Amniotic epithelial cell (primary cell): ENCODE measurements at regions not wholly inside any gene's neighbourhood (a gene's known extent, or its start where the extent isn't known, plus 50 kb on each side); places are given as distances from the start of the nearest gene placed in this dataset.
A peak's percentile ranks its signal among the peaks of the same experiment; 100 is the strongest.
"Not testable (repeated sequence)": the region's sequence is repeated elsewhere in the genome, so short reads cannot be mapped to it uniquely, and the experiment has no call there.

Experiments used
- DNase-seq: peaks from one replicate; pipeline ENCODE4 v3.0.0-alpha.2; 2010; ENCODE audit warnings: low read depth

DNA sequence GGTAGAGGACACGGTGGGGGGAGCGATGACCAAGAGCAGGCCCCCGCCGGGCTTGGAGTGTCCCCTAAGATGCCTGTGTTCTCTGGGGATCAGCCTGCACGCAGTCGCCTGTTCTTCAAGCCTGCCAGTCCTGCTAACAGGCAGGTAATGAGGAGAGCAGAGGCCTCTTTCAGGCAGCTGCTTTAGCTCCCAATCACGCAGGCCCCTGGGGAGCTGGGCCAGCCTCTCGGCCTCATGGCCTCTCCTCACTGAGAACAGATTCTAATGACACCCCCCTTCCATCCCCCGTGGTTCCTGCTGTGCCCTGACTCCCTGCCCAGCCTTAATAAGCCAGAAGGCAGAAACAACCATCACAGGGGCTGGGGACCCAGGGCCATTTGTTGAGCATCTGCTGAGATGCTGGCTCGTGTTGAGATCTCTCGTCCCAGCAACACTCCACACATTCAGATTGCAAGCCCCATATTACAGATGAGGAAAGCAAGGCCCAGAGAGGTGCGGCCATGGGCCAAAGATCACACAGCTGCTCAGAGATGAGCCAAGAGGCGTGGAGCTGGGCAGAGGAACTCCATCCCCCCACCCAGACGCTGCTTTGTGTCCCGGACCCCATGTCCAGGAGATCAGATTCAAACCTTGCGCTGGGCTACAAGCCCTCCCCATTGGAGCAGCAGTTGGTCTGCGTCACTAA is 71.6 kb upstream of the CASZ1 start:
- no peak for DNase-seq

DNA sequence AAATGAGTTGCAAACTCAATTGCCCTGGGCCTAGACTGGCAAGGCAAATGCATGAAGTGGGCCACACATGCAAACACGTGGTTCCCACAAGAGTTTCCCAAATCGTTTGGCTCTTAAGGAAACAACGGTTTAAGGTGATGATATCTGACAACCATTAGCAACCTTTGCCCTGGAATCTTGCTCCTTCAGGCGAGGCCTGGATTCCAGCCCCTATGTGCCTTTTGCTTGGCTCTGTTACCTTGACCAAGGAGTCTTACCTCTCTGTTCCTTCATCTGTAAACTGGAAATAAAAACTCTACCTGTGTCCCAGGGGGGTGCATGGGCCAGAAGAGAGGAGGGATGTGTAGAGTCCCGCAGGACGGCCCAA is 72.1 kb upstream of the CASZ1 start:
- no peak for DNase-seq

DNA sequence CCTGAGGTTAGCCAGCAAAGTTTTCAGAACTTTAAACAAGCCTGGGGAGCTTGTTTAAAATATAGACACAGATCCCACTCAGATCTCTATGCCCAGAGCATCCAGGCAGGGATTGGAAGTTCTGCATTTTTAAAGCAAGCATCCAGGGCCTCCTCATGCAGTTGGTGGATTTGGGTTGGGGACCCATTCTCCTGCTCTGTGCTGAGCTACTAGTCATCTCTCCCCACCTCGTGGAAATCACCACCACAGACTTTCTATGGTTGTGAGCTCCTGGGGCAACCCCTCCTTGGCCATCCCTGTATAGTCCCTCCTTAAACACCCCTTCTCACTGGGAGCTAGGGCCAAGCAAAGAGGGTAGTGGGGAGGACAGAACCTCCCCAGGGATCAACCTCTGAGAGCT is 73.5 kb upstream of the CASZ1 start:
- no peak for DNase-seq

DNA sequence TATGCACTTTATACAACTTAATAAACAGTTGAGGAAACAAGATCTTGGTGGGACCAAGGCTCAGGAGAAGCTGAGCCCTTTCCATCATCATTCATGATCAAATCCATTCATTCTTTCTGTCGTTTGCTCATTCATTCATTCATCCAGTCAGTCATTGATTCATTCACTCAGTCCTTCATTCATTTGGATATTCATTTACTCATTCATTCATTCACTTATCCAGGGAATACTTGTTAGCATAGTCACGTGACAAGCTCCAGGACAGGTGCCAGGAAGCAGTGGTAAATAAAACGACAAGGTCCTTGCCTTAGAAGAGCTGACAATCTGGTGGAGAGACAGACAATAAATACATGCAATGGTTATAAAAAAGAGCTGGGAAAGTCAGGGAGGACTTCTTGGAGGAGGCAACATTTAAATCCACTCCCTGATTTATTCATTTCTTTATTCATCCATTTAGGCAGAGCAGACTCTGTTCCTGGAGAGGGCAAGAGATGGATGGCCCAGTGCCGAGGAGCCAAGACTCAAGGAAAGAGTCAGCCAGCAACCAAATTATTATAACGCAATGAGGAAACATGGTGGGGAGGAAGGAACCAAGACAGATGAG is 74.1 kb upstream of the CASZ1 start:
- DNase-seq: no peak

DNA sequence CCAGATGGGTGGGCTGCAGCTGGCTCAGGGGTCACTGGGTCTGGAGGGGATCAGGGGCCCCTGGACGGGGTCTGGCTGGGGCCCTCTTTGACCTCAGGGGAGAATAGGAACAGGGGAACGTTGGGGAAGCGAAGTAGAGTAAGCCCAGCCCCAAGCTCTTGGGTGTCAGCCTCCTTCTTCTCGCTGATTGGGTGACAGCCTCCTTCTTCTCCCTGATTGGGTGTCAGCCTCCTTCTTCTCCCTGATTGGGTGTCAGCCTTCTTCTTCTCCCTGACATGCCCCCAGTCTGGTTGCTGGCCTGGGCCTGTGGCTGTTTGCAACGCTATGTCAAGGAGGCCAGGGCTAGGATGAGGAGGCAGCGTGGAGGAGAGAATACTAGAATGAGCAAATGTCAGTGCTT is 76.7 kb upstream of the CASZ1 start:
- peak; percentile 21 for DNase-seq

DNA sequence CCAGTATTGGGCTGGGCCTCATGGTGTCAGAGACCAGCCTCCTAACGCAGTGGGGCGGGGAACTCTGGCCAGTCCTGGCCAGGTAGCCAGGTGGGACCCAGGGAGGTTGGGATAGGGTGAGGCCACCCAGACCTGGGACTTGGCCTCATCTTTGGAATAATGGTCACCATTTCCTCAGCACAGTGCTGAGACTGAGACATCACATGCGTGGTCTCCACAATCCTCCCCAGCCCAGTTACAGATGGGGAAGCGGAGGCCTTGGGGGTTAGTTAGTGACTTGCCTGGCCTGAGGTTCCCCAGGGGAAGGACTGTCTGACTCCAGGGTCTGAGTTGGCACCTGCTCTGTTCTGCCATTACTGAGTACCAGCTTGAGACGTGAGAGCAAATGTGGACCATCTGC is 77.9 kb upstream of the CASZ1 start:
- no peak for DNase-seq

DNA sequence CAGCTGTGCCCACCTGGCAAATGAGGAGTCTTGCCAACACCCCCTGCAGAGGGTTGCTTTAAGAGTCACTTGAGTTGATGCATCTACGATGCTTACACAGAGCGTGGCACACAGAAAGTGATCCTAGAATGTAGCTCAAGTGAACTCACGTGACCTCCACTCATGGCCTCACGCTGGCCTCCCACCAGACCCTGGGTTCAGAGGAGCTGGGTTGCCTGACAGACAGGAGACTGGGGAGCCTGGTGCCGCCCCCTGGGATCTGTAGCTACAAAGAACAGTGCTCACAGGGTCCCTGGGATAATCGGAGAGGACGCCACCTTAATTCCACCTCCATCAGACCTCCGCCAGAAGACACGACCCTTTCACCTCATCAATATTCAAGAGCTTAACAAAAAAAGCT is 81.4 kb upstream of the CASZ1 start:
- DNase-seq: no peak

DNA sequence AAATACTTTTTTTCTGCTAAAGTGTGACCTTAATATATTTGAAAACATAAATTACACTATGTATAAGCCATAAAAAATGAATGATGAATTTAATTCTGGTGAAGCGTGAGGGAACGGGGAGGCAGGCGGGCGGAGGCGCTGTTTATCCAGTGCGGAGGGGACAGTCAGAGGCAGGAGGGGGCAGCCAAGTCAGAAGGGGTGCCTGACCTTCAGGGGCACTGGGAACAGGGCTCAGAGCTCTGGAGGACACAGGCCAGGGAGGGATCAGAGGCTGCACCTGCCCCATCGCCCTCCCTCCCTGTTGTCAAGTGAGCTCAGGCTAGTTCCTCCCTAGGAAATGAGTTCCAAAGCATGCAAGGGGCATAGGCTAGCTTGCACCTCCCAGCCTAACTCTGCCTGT is 82.0 kb upstream of the CASZ1 start:
- DNase-seq: no peak

DNA sequence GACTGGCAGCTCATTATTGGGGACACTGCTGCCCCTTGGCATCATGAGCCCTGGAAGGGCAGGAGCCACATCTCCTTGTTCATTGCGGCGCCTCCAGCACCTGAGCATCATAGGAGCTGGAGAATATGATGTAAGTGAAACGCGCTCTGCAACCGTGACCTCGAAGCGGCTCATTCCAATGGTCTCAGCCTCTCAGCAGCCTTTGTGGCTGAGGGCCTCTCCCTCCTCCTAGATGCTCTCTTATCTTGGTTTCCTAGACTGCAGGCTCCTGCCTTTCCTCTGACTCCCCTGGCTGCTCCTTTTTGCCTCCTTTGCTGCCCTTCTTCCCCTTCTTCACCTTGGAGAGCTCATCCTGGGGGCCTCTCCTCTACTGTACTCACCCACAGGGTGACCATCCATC is 83.6 kb upstream of the CASZ1 start:
- DNase-seq: peak; percentile 29

DNA sequence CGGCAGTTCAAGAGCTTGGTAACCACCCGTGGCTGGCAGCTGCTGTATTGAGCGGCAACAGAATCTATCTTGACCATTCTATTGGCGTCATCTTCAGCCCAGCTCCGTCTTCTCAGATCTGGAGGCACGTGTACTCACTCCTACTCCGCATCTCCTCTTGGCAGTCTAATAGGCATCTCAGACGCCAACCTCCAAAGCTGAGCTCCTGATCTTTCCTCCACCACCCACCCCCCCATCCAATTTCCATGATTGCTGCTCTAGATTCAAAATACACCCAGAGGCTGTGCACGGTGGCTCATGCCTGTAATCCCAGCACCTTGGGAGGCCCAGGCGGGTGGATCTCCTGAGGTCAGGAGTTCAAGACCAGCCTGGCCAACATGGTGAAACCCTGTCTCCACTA is 84.6 kb upstream of the CASZ1 start:
- no peak for DNase-seq

DNA sequence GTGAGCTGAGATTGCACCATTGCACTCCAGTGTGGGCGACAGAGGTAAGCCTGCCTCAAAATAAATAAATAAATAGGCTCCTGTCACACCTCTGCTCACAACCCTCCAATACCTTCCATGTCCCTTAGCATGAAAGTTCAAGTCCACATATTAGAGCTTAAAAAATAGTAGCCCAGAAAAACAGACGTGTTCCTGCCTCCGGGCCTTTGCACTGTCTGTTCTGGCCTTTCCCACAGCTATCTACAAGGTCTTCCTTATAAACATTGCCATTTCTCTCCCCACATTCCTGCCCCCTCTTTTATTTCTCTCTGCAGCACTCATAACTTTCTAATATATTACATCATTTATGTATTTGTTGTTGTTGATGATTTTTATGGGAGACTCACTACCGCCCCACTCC is 85.6 kb upstream of the CASZ1 start:
- no peak for DNase-seq

DNA sequence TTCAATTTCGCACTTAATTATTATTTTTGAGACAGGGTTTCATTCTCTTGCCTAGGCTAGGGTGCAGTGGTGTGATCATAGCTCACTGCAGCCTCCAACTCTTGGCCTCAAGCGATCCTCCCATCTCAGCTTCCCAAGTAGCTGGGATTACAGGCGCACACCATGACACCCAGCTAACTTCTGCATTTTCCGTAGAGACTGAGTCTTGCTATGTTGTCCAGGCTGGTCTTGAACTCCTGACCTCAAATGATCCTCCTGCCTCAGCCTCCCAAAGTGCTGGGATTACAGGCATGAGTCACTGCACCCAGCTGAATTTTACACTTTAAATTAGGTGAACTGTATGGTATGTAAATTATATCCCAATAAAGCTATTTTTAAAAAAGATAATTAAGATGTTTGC is 90.6 kb upstream of the CASZ1 start:
- not testable (repeated sequence) for DNase-seq

DNA sequence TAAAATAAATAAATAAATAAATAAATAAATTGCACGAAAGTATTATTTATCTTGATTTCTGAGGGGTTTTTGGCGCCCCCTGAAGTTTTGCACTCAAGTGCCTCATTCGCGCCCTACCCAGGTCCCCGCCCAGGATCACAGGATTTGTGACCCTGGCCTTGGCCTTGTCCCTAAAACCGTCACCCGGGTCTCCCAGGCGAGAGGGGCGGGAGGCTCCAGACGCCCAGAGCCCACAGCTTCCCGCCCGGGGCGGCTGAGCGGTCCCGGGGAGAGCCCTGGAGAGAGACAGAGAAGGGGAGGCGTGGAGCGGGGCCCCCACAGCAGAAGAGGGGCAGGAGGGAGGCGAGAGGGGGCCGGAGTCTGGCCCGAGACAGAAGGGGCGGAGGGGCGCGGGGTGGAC is 91.8 kb upstream of the CASZ1 start:
- no peak for DNase-seq

DNA sequence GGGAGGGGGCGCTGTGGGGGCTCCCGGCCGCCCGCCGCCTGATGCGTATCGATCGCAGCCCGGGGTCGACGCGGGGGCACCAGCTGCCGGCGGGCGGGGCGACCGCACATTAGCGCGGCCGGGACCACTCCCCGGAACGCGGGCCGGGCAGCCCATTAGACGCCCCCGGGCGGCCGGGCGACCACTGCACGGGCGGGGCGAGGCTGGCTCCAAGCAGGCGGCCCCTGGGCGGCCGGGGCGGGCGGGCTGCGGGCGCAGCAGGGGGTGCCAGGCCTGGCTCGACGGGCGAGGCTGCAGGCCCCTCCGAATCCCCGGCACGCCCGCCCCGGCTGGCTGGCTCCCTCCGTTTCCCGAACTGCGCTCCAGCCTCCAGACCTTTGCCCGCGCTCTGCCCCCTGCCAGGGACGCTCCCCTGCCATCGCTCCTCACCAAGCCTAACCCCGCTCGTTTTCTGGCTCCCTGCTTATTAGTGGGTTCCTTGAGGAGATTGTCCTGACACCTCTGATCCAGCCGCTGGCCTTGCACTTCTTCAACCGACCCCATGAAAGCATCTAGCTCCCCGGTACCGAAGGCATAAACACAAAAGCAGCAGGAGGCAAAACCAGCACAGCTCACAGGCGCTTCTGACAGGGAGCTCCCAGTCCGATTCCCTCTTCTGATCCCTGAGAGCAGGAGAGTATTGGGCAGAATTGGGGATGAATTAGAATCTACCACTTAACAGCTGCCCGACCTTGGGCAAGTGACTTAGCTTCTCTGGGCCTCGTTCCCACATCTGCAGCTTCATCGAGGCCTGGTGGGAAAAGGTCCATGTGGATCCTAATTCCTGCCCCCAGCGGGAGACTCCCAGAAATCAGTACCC is 92.6 kb upstream of the CASZ1 start:
- DNase-seq: no peak

DNA sequence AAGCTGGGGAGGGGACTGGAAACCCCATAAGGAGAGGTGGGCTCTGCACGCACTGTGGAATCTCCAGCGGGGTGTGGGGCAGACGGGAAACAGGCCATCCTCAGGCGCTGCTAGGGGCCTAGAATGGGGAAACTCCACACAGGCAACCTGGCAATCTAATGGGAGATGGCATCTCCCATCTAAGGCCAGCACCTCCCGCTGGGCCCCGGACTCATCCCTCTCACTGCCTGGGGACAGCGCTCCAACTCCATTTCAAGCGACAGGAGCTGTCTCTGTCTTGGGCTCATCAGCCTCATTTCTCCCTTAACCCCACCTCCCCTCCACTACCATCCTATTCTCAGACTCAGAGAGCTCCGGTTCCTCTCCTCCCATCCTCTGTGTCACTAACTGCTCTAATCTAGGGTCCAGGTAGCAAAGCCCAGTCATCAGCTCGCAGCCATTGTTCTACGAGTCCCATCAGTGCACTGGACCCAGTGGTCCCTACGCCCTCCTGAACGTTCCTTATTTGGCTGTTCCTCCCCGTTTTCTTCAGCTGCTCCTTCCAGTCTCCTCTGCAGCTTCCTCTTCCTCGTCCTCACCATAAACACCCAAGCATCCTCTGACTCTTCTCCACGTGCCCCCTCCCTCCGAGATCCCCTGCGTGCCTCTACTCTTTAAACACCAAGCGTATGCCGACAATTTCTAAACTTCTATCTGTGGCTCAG is 93.4 kb upstream of the CASZ1 start:
- DNase-seq: no peak

DNA sequence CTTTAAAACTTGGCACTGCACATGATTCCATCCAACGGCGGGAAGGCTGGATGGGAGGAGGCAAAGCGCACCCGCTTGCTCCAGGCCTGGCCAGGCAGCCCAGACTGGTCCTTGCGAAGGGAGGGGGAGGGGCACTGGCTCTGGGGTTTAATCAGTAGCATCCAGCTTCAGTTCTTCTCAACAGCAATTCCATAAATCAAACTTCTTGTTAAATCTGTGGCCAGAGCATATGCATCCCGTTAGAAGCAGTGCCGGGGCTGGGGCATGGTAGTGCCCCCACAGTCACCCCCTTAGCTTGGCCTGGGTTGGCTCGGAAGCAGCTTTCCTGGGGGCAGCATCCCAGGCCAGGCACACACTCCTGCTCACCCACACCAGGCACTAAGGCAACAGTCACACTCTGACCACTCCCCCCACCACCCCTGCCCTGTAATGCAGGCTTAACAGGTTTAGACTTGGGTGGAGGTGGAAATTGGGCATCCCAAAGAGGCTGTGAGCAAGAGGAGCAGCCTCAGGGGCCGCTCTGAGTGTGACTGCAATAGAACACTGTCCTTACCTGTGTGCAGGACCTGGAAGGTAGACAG is 94.1 kb upstream of the CASZ1 start:
- no peak for DNase-seq

DNA sequence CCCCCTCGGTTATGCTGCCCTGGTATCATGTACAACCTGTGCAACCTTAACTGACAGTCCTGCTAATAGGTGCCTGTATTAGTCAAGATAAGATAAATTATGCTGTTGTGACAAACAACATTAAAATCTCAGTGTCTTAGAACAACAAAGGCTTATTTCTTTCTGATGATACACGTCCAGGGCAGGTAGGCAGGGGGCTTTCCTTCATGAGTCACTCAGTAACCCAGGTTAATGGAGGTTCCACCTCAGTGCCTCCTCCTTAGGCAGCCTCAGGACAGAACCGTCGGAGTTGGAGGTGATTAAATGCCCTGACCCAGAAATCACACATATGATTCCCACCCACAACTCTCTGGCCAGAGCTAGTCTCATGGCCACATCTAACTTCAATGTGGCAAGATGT is 94.6 kb upstream of the CASZ1 start:
- DNase-seq: no peak

DNA sequence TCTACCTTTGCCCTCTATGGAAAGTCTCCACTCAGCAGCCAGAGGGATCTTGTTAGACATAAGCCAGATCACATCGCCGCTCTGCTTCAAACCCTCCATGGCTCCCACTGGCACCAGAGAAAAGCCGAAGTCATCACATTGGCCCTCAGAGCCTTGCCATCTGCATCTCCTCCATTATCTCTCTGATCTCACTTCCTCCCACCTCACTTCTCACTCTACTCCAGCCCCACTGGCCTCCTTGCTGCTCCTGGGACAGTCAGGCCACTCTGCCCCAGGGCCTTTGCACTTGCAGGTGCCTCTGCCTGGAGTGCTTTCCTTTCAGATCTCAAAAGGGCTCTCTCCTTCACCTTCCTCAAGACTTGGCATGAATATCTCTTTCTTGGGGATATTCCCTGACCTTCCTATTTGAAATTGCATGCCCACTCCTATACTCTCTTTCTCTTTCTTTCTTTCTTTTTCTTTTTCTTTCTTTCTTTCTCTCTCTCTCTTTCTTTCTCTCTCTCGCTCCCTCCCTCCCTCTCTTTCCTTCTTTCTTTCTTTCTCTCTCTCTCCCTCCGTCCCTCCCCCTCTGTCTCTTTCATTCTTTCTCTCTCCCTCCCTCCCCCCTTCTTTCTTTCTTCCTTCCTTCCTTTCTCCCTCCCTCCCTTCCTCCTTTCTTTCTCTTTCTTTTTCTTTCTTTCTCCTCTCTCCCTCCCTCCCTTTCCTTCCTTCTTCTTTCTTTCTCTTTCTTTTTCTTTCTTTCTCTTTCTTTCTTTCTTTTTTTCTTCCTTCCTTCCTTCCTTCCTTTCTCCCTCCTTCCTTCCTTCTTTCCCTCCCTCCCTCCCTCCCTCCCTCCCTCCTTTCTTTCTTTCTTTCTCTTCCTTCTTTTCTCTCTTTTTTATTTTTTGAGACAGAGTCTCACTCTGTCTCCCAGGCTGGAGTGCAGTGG is 96.0 kb upstream of the CASZ1 start:
- DNase-seq: no peak

DNA sequence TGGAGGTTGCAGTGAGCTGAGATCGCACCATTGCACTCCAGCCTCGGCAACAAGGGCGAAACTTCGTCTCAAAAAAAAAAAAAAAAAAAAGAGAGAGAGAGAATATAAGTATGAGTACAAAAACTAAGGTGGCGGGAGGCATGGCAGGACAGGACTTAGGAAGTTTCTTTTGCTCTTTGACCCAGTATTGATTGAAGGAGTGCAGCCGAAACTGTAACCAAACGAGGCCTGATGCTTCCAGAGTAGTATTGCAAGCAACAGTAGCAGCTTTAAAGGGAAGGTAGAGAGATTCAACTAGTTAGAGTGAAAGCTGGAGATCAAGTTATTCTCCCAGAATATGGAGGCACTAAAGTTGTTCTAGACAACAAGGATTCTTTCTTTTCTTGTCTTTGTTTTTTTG is 99.2 kb upstream of the CASZ1 start:
- no peak for DNase-seq

DNA sequence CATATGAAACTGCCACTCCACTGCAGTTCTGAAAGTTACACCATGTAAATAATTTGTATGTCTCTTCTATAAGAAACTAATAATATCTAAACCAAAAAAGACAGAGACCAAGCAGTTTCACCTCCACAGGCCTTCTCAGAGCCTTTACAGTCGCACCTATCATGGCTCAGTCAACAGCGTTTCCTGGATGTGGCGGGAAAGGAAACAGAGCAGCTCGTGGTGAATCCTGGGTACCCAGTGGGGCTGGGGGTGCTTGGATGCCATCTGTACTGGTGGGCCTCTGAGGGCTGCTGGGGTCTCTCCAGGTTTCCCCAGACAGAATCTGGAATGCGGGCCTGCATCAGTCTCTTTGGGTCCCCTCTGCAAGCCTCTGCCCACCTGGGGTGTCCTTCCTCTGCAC is 100.2 kb upstream of the CASZ1 start:
- no peak for DNase-seq

DNA sequence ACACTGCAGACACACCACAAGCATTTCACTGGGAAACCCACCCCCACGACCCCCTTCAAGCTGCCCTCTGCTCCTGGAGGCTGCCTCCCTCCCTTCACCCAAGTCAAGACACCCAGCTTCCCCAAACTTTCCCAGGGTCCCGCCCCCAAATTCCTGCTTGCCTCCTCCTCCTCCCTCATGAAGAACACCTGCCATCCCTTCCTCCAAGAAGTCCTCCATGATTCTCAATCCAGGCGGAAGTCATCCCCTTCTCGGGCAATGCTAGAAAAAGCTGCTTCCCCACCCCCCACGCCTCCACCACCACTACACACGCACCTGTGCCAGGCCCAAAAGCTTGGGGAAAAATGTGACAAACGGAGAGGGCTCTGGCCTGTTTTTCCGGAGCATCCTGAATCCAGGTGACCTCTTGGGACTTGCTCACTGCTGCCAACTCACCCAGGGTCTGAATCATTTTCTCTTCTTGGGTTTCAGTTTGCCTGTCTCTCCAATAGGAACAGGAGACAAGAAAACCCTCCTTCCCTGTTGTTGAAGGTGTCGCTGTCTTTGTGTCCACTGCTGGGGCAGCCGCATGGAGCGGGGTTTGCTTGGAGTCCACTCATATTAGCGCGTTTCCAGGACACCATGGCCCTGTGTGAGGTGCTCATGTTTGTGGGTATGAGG is 101.0 kb upstream of the CASZ1 start:
- no peak for DNase-seq
